Prostate gland (tissue), 2 donors: ENCODE measurements at regions not wholly inside any gene's neighbourhood (a gene's known extent, or its start where the extent isn't known, plus 50 kb on each side); places are given as distances from the start of the nearest gene placed in this dataset.

Experiments
- DNase-seq: peaks from one replicate; pipeline ENCODE4 v3.0.0-alpha.2; 2019; ENCODE audit warnings: low spot score
- H3K27ac ChIP-seq, 2 donors: fragments of 200-600 bp; sonication (generic); 2 replicates each; pipeline ENCODE4 v1.5.1; 2017 to 2019
- H3K27me3 ChIP-seq: fragments of 200-600 bp; sonication (generic); replicated peaks from 2 replicates; pipeline ENCODE4 v1.5.1; 2019; ENCODE audit not compliant: insufficient read depth
- H3K36me3 ChIP-seq, 2 donors: fragments of 200-600 bp; sonication (generic); 1 replicate in 1 of 2; 2 replicates in 1 of 2; pipeline versions ENCODE4 v1.5.1 to v1.8.1; 2017 to 2019
- H3K4me1 ChIP-seq: fragments of 200-600 bp; sonication (generic); replicated peaks from 2 replicates; pipeline ENCODE4 v1.5.1; 2019
- H3K4me3 ChIP-seq, 2 donors: fragments of 200-600 bp; sonication (generic); 2 replicates each; pipeline ENCODE4 v1.5.1; 2017 to 2019
- H3K9me3 ChIP-seq: fragments of 200-600 bp; sonication (generic); 2 replicates; pipeline ENCODE4 v1.5.1; 2017
- POLR2A ChIP-seq: fragments of 450-650 bp; IDR thresholded peaks from one replicate; pipeline ENCODE4 v1.6.1; 2016; ENCODE audit warnings: antibody characterized with exemption, mild to moderate bottlenecking
- POLR2AphosphoS5 ChIP-seq: sonication (generic); formaldehyde crosslinking; IDR thresholded peaks from one replicate; pipeline ENCODE4 v1.6.1; 2017; ENCODE audit warnings: antibody characterized with exemption
- WGBS: methylation state at CpG from one replicate; pipeline ENCODE4 v1.1.5; 2018; 5-methylcytosine and 5-hydroxymethylcytosine counted together
- intact Hi-C: fragments of 100-400 bp; cut with DNase I; formaldehyde crosslinking; loops from one replicate; pipeline ENCODE4 v1.14.2; 2022
- TF ChIP-seq, protein P1 (sequence below), 4 experiments: fragments of 200-600 bp in 2 of 4; fragments of 450-650 bp in 2 of 4; sonication (generic) in 2 of 4; IDR thresholded peaks; 1 replicate in 3 of 4; 2 replicates in 1 of 4; pipeline ENCODE4 v1.5.1; 2016 to 2019; ENCODE audit warnings: antibody characterized with exemption in 4 of 4, mild to moderate bottlenecking in 2 of 4, moderate library complexity in 2 of 4

GRCh38 chr10:29713450-29713849 lies 78.7 kb upstream of the SVIL start:
- H3K4me3 ChIP-seq = no peak overlapping the region
- 50% methylated on average over 2 of the region's 2 CpGs for WGBS
- no peaks in the 10 kb centered on the region for H3K27me3 ChIP-seq
- no peaks in the 10 kb centered on the region for H3K4me1 ChIP-seq
- H3K36me3 ChIP-seq = no peaks in the 10 kb centered on the region
- H3K27ac ChIP-seq = no peak overlapping the region
- intact Hi-C loops = no loop called here
- no peak for TF ChIP-seq POLR2A
- TF ChIP-seq, protein P1, sequence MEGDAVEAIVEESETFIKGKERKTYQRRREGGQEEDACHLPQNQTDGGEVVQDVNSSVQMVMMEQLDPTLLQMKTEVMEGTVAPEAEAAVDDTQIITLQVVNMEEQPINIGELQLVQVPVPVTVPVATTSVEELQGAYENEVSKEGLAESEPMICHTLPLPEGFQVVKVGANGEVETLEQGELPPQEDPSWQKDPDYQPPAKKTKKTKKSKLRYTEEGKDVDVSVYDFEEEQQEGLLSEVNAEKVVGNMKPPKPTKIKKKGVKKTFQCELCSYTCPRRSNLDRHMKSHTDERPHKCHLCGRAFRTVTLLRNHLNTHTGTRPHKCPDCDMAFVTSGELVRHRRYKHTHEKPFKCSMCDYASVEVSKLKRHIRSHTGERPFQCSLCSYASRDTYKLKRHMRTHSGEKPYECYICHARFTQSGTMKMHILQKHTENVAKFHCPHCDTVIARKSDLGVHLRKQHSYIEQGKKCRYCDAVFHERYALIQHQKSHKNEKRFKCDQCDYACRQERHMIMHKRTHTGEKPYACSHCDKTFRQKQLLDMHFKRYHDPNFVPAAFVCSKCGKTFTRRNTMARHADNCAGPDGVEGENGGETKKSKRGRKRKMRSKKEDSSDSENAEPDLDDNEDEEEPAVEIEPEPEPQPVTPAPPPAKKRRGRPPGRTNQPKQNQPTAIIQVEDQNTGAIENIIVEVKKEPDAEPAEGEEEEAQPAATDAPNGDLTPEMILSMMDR (IDR thresholded peaks at IDR 0.05) = no peak
- TF ChIP-seq POLR2AphosphoS5 = no peak
- no peaks in the 10 kb centered on the region for H3K9me3 ChIP-seq
- no peak for DNase-seq

DNA sequence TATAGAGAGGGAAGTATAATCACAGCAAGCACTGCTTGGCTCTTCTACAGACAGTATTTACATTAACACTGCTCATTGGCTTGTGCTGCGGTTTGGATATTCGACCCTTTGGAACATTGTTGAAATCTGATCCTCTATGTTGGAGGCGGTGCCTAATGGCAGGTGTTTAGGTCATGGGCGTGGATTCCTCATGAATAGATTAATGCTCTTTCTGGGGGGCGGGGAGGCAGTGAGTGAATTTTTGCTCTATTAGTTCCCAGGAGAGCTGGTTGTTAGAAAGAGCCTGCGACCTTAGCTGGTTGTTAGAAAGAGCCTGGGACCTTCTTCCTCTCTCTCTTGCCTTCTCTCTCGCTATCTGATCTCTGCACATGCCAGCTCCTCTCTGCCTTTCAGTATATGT lies 77.3 kb upstream of the SVIL start:
- H3K4me3 ChIP-seq = no peak overlapping the region
- intact Hi-C loops = no loop called here
- H3K9me3 ChIP-seq = no peaks in the 10 kb centered on the region
- no peaks in the 10 kb centered on the region for H3K27me3 ChIP-seq
- DNase-seq = no peak
- no peak overlapping the region for H3K27ac ChIP-seq
- H3K36me3 ChIP-seq = no peaks in the 10 kb centered on the region
- WGBS = 58% methylated on average over 7 of the region's 7 CpGs
- no peak for TF ChIP-seq POLR2AphosphoS5
- TF ChIP-seq, protein P1 (IDR thresholded peaks at IDR 0.05) = no peak
- no peak for TF ChIP-seq POLR2A
- H3K4me1 ChIP-seq = no peaks in the 10 kb centered on the region

DNA sequence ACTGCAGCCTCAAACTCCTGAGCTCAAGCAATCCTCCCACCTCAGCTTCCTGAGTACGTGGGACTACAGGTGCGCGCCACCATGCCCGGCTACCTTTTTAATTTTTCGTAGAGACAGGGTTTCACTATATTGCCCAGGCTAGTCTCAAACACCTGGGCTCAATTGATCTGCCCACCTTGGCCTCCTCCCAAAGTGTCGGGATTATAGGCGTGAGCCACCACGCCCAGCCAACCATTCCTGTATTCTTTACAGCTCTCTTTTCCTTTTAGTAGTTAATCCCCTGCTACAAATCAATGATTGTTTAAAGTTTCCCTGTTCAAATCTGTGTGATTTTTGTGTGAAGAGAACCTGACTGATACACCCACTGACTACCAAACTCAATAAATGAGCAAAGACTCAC lies 75.4 kb upstream of the SVIL start:
- TF ChIP-seq POLR2A = no peak
- no peak for TF ChIP-seq POLR2AphosphoS5
- TF ChIP-seq, protein P1 (IDR thresholded peaks at IDR 0.05) = no peak
- H3K27me3 ChIP-seq = no peaks in the 10 kb centered on the region
- H3K9me3 ChIP-seq = no peaks in the 10 kb centered on the region
- intact Hi-C loops = no loop called here
- no peaks in the 10 kb centered on the region for H3K4me1 ChIP-seq
- no peak for DNase-seq
- WGBS = 44% methylated on average over 8 of the region's 8 CpGs
- no peak overlapping the region for H3K4me3 ChIP-seq
- no peak overlapping the region for H3K27ac ChIP-seq
- H3K36me3 ChIP-seq = no peaks in the 10 kb centered on the region

DNA sequence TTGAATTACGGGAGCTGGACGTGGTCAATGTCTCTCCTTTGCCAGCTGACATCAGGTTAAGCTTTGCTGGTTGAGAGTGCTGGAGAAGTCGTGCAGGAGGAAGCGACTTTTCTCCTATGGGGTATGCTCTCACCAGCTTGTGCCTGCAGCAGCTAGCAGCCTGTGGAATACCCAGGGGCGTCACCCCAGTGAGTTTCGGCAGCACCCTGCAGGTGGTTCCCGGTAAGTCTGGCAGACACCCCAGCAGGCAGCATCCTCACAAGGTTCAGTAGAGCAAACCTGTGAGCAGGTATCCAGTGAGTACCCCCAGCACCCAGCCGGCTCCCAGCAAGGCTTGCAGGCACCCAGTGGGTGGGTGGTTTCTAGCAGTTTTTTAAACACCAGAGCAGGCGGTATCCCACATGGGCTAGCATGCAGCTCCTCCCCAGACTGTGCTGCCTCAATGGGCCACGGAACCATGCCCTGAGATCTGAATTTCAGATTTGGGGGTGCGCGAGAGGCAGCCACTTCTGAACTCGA lies 74.8 kb upstream of the SVIL start:
- intact Hi-C loops = no loop called here
- WGBS = 86% methylated on average over 13 of the region's 13 CpGs
- H3K27ac ChIP-seq = no peak overlapping the region
- H3K36me3 ChIP-seq = no peaks in the 10 kb centered on the region
- TF ChIP-seq POLR2AphosphoS5 (no peak), POLR2A (no peak)
- TF ChIP-seq, protein P1 (IDR thresholded peaks at IDR 0.05) = no peak
- H3K27me3 ChIP-seq = no peaks in the 10 kb centered on the region
- H3K9me3 ChIP-seq = no peaks in the 10 kb centered on the region
- no peak overlapping the region for H3K4me3 ChIP-seq
- no peaks in the 10 kb centered on the region for H3K4me1 ChIP-seq
- no peak for DNase-seq

- TF ChIP-seq, protein P1 (IDR thresholded peaks at IDR 0.05) = no peak
- TF ChIP-seq POLR2AphosphoS5 (no peak), POLR2A (no peak)
- Histone ChIP-seq H3K4me3 (no peak overlapping the region), H3K4me1 (no peaks in the 10 kb centered on the region), H3K9me3 (no peaks in the 10 kb centered on the region), H3K27me3 (no peaks in the 10 kb centered on the region), H3K27ac (no peak overlapping the region), H3K36me3 (no peaks in the 10 kb centered on the region)
- intact Hi-C loops = no loop called here
- DNase-seq = no peak
- 27% methylated on average over 9 of the region's 9 CpGs for WGBS
Observed at GRCh38 chr10:29703271-29703670, 68.5 kb upstream of the SVIL start.
